WTC11 (cell line): ENCODE measurements at regions not wholly inside any gene's neighbourhood (a gene's known extent, or its start where the extent isn't known, plus 50 kb on each side); places are given as distances from the start of the nearest gene placed in this dataset.

ENCODE experiments used
- ATAC-seq: fragments of 200-7000 bp; cut with Tn5 transposase; 2 replicates; pipeline ENCODE4 v1.10.0; 2021; ENCODE audit warnings: mild to moderate bottlenecking, moderate library complexity
- CTCF ChIA-PET: fragments of 300-600 bp; sonication (Branson Sonifier 250); formaldehyde crosslinking; loops from one replicate; lab custom pipeline; 2021; ENCODE audit warnings: antibody characterized with exemption; lab: Charles Lee
- POLR2A ChIA-PET: fragments of 350-600 bp; sonication (Branson Sonifier 250); formaldehyde crosslinking; loops from one replicate; lab custom pipeline; 2021; ENCODE audit warnings: antibody characterized with exemption; lab: Charles Lee
- DNase-seq: peaks from one replicate; pipeline ENCODE4 v3.0.0; 2021; ENCODE audit warnings: low spot score
- H3K27ac Mint-ChIP-seq: 2 replicates; pipeline ENCODE4 v1.8.0; 2021; ENCODE audit warnings: mixed read lengths
- H3K27me3 Mint-ChIP-seq: 2 replicates; pipeline ENCODE4 v1.8.0; 2021; ENCODE audit warnings: low read depth, mild to moderate bottlenecking, moderate library complexity, mixed read lengths
- H3K36me3 Mint-ChIP-seq: 2 replicates; pipeline ENCODE4 v1.8.0; 2021; ENCODE audit warnings: mixed read lengths
- H3K4me1 Mint-ChIP-seq: 2 replicates; pipeline ENCODE4 v1.8.0; 2022; ENCODE audit warnings: mixed read lengths
- H3K4me3 Mint-ChIP-seq: 2 replicates; pipeline ENCODE4 v1.8.0; 2021; ENCODE audit warnings: mild to moderate bottlenecking, moderate library complexity, mixed read lengths
- H3K9me3 Mint-ChIP-seq: 2 replicates; pipeline ENCODE4 v1.8.0; 2021; ENCODE audit warnings: mixed read lengths
- CREB1 ChIP-seq: sonication (generic); formaldehyde crosslinking; IDR thresholded peaks from 2 replicates; pipeline ENCODE4 v1.8.0; 2023; ENCODE audit warnings: mild to moderate bottlenecking, missing genetic modification reagents
- CREM ChIP-seq: sonication (generic); formaldehyde crosslinking; IDR thresholded peaks from 2 replicates; pipeline ENCODE4 v1.8.1; 2022; ENCODE audit warnings: mild to moderate bottlenecking, missing genetic modification reagents, moderate library complexity
- ETV6 ChIP-seq: sonication (generic); formaldehyde crosslinking; IDR thresholded peaks from 2 replicates; pipeline ENCODE4 v1.8.1; 2022; ENCODE audit warnings: mild to moderate bottlenecking, missing genetic modification reagents
- JAZF1 ChIP-seq: fragments of 250-450 bp; sonication (Bioruptor Pico); IDR thresholded peaks from 2 replicates; pipeline ENCODE4 v1.9.0; 2021; ENCODE audit warnings: moderate library complexity, mild to moderate bottlenecking, inconsistent platforms
- MYBL2 ChIP-seq: sonication (generic); formaldehyde crosslinking; IDR thresholded peaks from 2 replicates; pipeline ENCODE4 v1.8.1; 2023; ENCODE audit warnings: mild to moderate bottlenecking, moderate library complexity, missing genetic modification reagents
- NR1H2 ChIP-seq: sonication (generic); formaldehyde crosslinking; IDR thresholded peaks from 2 replicates; pipeline ENCODE4 v1.9.0; 2021; ENCODE audit warnings: mild to moderate bottlenecking, moderate library complexity, missing genetic modification reagents
- OVOL2 ChIP-seq: fragments of 250-450 bp; sonication (Bioruptor Pico); IDR thresholded peaks from 2 replicates; pipeline ENCODE4 v1.9.0; 2021; ENCODE audit warnings: mild to moderate bottlenecking, borderline replicate concordance
- SMAD3 ChIP-seq: sonication (generic); formaldehyde crosslinking; IDR thresholded peaks from 2 replicates; pipeline ENCODE4 v1.8.0; 2022; ENCODE audit warnings: missing genetic modification reagents, mild to moderate bottlenecking, borderline replicate concordance
- SMAD4 ChIP-seq: sonication (generic); formaldehyde crosslinking; IDR thresholded peaks from 2 replicates; pipeline ENCODE4 v1.8.0; 2022; ENCODE audit warnings: mild to moderate bottlenecking, missing genetic modification reagents
- TP53 ChIP-seq: sonication (generic); formaldehyde crosslinking; IDR thresholded peaks from 2 replicates; pipeline ENCODE4 v1.8.1; 2023; ENCODE audit warnings: mild to moderate bottlenecking, missing genetic modification reagents
- ZBTB21 ChIP-seq: sonication (generic); formaldehyde crosslinking; IDR thresholded peaks from 2 replicates; pipeline ENCODE4 v1.8.1; 2023; ENCODE audit warnings: mild to moderate bottlenecking, missing genetic modification reagents, borderline replicate concordance
- TF ChIP-seq, protein P1 (sequence below): fragments of 250-450 bp; sonication (Bioruptor Pico); IDR thresholded peaks from 2 replicates; pipeline ENCODE4 v1.9.0; 2021; ENCODE audit warnings: mild to moderate bottlenecking
- TF ChIP-seq, protein P2 (sequence below): sonication (generic); formaldehyde crosslinking; IDR thresholded peaks from 2 replicates; pipeline ENCODE4 v1.8.0; 2022; ENCODE audit warnings: missing genetic modification reagents
- TF ChIP-seq, protein P3 (sequence below): fragments of 250-450 bp; sonication (Bioruptor Pico); IDR thresholded peaks from 2 replicates; pipeline ENCODE4 v1.9.0; 2021; ENCODE audit warnings: moderate library complexity, mild to moderate bottlenecking, inconsistent platforms, borderline replicate concordance
- TF ChIP-seq, protein P4 (sequence below): sonication (generic); formaldehyde crosslinking; IDR thresholded peaks from 2 replicates; pipeline ENCODE4 v1.8.0; 2022; ENCODE audit warnings: mild to moderate bottlenecking, missing genetic modification reagents
- TF ChIP-seq, protein P5 (sequence below): sonication (generic); formaldehyde crosslinking; IDR thresholded peaks from 2 replicates; pipeline ENCODE4 v1.8.0; 2023; ENCODE audit warnings: mild to moderate bottlenecking, missing genetic modification reagents
- TF ChIP-seq, protein P6 (sequence below): sonication (generic); formaldehyde crosslinking; IDR thresholded peaks from 2 replicates; pipeline ENCODE4 v1.8.0; 2022; ENCODE audit warnings: mild to moderate bottlenecking, missing genetic modification reagents
- TF ChIP-seq, protein P7 (sequence below): sonication (generic); formaldehyde crosslinking; IDR thresholded peaks from 2 replicates; pipeline ENCODE4 v1.8.0; 2022; ENCODE audit warnings: mild to moderate bottlenecking, missing genetic modification reagents

DNA sequence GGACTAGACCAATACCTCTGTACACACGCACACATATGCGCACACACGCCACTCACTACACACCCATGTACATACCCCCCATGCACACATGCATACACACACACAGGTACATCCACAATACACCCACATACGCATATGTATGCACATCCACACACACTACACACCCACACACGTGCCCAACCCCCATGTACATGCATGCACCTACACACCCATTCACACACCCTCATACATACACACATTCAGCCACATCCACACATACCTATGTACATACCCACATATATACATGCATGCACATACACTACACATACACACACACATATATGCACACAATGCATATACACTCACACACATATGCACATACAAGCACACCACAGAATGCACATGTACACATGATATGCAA is 107.1 kb downstream of the GADD45G start:
- Mint-ChIP-seq H3K27ac (no peak overlapping the region), H3K4me3 (no peak overlapping the region), H3K36me3 (no peaks in the 10 kb centered on the region), H3K27me3 (no peaks in the 10 kb centered on the region), H3K4me1 (peaks cover 3% of the 10 kb centered on the region), H3K9me3 (peaks cover 6% of the 10 kb centered on the region; the same call in 1 of the 2 replicates)
- POLR2A ChIA-PET: no interaction called here
- TF ChIP-seq TP53 (CRISPR knock-in tag) (no peak), SMAD3 (CRISPR knock-in tag) (no peak), ETV6 (no peak), ZBTB21 (CRISPR knock-in tag) (no peak), NR1H2 (CRISPR knock-in tag) (no peak), MYBL2 (no peak), SMAD4 (CRISPR knock-in tag) (no peak), OVOL2 (no peak), CREB1 (no peak), CREM (CRISPR knock-in tag) (no peak), JAZF1 (no peak)
- TF ChIP-seq, protein P1, sequence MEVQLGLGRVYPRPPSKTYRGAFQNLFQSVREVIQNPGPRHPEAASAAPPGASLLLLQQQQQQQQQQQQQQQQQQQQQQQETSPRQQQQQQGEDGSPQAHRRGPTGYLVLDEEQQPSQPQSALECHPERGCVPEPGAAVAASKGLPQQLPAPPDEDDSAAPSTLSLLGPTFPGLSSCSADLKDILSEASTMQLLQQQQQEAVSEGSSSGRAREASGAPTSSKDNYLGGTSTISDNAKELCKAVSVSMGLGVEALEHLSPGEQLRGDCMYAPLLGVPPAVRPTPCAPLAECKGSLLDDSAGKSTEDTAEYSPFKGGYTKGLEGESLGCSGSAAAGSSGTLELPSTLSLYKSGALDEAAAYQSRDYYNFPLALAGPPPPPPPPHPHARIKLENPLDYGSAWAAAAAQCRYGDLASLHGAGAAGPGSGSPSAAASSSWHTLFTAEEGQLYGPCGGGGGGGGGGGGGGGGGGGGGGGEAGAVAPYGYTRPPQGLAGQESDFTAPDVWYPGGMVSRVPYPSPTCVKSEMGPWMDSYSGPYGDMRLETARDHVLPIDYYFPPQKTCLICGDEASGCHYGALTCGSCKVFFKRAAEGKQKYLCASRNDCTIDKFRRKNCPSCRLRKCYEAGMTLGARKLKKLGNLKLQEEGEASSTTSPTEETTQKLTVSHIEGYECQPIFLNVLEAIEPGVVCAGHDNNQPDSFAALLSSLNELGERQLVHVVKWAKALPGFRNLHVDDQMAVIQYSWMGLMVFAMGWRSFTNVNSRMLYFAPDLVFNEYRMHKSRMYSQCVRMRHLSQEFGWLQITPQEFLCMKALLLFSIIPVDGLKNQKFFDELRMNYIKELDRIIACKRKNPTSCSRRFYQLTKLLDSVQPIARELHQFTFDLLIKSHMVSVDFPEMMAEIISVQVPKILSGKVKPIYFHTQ (CRISPR knock-in tag): no peak
- TF ChIP-seq, protein P2, sequence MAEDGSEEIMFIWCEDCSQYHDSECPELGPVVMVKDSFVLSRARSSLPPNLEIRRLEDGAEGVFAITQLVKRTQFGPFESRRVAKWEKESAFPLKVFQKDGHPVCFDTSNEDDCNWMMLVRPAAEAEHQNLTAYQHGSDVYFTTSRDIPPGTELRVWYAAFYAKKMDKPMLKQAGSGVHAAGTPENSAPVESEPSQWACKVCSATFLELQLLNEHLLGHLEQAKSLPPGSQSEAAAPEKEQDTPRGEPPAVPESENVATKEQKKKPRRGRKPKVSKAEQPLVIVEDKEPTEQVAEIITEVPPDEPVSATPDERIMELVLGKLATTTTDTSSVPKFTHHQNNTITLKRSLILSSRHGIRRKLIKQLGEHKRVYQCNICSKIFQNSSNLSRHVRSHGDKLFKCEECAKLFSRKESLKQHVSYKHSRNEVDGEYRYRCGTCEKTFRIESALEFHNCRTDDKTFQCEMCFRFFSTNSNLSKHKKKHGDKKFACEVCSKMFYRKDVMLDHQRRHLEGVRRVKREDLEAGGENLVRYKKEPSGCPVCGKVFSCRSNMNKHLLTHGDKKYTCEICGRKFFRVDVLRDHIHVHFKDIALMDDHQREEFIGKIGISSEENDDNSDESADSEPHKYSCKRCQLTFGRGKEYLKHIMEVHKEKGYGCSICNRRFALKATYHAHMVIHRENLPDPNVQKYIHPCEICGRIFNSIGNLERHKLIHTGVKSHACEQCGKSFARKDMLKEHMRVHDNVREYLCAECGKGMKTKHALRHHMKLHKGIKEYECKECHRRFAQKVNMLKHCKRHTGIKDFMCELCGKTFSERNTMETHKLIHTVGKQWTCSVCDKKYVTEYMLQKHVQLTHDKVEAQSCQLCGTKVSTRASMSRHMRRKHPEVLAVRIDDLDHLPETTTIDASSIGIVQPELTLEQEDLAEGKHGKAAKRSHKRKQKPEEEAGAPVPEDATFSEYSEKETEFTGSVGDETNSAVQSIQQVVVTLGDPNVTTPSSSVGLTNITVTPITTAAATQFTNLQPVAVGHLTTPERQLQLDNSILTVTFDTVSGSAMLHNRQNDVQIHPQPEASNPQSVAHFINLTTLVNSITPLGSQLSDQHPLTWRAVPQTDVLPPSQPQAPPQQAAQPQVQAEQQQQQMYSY: no peak
- TF ChIP-seq, protein P3, sequence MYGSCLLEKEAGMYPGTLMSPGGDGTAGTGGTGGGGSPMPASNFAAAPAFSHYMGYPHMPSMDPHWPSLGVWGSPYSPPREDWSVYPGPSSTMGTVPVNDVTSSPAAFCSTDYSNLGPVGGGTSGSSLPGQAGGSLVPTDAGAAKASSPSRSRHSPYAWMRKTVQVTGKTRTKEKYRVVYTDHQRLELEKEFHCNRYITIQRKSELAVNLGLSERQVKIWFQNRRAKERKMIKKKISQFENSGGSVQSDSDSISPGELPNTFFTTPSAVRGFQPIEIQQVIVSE (CRISPR knock-in tag): no peak
- TF ChIP-seq, protein P4, sequence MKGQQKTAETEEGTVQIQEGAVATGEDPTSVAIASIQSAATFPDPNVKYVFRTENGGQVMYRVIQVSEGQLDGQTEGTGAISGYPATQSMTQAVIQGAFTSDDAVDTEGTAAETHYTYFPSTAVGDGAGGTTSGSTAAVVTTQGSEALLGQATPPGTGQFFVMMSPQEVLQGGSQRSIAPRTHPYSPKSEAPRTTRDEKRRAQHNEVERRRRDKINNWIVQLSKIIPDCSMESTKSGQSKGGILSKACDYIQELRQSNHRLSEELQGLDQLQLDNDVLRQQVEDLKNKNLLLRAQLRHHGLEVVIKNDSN (CRISPR knock-in tag): no peak
- TF ChIP-seq, protein P5, sequence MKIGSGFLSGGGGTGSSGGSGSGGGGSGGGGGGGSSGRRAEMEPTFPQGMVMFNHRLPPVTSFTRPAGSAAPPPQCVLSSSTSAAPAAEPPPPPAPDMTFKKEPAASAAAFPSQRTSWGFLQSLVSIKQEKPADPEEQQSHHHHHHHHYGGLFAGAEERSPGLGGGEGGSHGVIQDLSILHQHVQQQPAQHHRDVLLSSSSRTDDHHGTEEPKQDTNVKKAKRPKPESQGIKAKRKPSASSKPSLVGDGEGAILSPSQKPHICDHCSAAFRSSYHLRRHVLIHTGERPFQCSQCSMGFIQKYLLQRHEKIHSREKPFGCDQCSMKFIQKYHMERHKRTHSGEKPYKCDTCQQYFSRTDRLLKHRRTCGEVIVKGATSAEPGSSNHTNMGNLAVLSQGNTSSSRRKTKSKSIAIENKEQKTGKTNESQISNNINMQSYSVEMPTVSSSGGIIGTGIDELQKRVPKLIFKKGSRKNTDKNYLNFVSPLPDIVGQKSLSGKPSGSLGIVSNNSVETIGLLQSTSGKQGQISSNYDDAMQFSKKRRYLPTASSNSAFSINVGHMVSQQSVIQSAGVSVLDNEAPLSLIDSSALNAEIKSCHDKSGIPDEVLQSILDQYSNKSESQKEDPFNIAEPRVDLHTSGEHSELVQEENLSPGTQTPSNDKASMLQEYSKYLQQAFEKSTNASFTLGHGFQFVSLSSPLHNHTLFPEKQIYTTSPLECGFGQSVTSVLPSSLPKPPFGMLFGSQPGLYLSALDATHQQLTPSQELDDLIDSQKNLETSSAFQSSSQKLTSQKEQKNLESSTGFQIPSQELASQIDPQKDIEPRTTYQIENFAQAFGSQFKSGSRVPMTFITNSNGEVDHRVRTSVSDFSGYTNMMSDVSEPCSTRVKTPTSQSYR (CRISPR knock-in tag): no peak
- TF ChIP-seq, protein P6, sequence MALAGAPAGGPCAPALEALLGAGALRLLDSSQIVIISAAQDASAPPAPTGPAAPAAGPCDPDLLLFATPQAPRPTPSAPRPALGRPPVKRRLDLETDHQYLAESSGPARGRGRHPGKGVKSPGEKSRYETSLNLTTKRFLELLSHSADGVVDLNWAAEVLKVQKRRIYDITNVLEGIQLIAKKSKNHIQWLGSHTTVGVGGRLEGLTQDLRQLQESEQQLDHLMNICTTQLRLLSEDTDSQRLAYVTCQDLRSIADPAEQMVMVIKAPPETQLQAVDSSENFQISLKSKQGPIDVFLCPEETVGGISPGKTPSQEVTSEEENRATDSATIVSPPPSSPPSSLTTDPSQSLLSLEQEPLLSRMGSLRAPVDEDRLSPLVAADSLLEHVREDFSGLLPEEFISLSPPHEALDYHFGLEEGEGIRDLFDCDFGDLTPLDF (CRISPR knock-in tag): no peak
- TF ChIP-seq, protein P7, sequence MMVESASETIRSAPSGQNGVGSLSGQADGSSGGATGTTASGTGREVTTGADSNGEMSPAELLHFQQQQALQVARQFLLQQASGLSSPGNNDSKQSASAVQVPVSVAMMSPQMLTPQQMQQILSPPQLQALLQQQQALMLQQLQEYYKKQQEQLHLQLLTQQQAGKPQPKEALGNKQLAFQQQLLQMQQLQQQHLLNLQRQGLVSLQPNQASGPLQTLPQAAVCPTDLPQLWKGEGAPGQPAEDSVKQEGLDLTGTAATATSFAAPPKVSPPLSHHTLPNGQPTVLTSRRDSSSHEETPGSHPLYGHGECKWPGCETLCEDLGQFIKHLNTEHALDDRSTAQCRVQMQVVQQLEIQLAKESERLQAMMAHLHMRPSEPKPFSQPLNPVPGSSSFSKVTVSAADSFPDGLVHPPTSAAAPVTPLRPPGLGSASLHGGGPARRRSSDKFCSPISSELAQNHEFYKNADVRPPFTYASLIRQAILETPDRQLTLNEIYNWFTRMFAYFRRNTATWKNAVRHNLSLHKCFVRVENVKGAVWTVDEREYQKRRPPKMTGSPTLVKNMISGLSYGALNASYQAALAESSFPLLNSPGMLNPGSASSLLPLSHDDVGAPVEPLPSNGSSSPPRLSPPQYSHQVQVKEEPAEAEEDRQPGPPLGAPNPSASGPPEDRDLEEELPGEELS (CRISPR knock-in tag): no peak
- no peak for DNase-seq
- CTCF ChIA-PET: interaction anchor here (0.9 kb wide), 1 partner anchor 118 kb away, joined by 3 read pairs; no protein-coding TSS in a partner anchor
- ATAC-seq: no peak
